BLaER1 (cell line): ENCODE measurements at regions not wholly inside any gene's neighbourhood (a gene's known extent, or its start where the extent isn't known, plus 50 kb on each side); places are given as distances from the start of the nearest gene placed in this dataset.
A peak's percentile ranks its signal among the peaks of the same experiment; 100 is the strongest.

Source experiments
- H3K27ac ChIP-seq: shearing (Covaris generic); formaldehyde crosslinking; 2 replicates; pipeline ENCODE4 v1.8.1; 2022
- H3K27me3 ChIP-seq: shearing (Covaris generic); formaldehyde crosslinking; 2 replicates; pipeline ENCODE4 v1.8.1; 2022
- H3K36me3 ChIP-seq: shearing (Covaris generic); formaldehyde crosslinking; 2 replicates; pipeline ENCODE4 v1.8.1; 2022
- H3K4me1 ChIP-seq: shearing (Covaris generic); formaldehyde crosslinking; 2 replicates; pipeline ENCODE4 v1.8.1; 2022
- H3K4me2 ChIP-seq: shearing (Covaris generic); formaldehyde crosslinking; 2 replicates; pipeline ENCODE4 v1.8.1; 2022
- H3K4me3 ChIP-seq: shearing (Covaris generic); formaldehyde crosslinking; 2 replicates; pipeline ENCODE4 v1.8.1; 2022
- H3K9ac ChIP-seq: shearing (Covaris generic); formaldehyde crosslinking; 2 replicates; pipeline ENCODE4 v1.8.1; 2022
- H3K9me3 ChIP-seq: shearing (Covaris generic); formaldehyde crosslinking; 2 replicates; pipeline ENCODE4 v1.8.1; 2022
- H4K20me1 ChIP-seq: shearing (Covaris generic); formaldehyde crosslinking; 2 replicates; pipeline ENCODE4 v1.8.1; 2022
- Cebpa-rat ChIP-seq: shearing (Covaris generic); IDR thresholded peaks from 2 replicates; pipeline ENCODE4 v1.8.1; 2022

GRCh38 chr1:209500993-209501392, 82.5 kb upstream of the CAMK1G start:
- Histone ChIP-seq H3K4me3 (no peak overlapping the region), H3K9ac (no peak overlapping the region), H3K27ac (no peak overlapping the region), H3K4me1 (peaks cover 30% of the 10 kb centered on the region), H3K9me3 (peaks cover 44% of the 10 kb centered on the region), H3K4me2 (no peak overlapping the region), H3K36me3 (no peaks in the 10 kb centered on the region), H4K20me1 (no peaks in the 10 kb centered on the region), H3K27me3 (no peaks in the 10 kb centered on the region)
- TF ChIP-seq Cebpa-rat, result no peak

- H3K36me3 ChIP-seq, result no peaks in the 10 kb centered on the region
- TF ChIP-seq Cebpa-rat, result no peak
These were observed 80.3 kb upstream of the CAMK1G start for GRCh38 chr1:209503196-209503595.

DNA sequence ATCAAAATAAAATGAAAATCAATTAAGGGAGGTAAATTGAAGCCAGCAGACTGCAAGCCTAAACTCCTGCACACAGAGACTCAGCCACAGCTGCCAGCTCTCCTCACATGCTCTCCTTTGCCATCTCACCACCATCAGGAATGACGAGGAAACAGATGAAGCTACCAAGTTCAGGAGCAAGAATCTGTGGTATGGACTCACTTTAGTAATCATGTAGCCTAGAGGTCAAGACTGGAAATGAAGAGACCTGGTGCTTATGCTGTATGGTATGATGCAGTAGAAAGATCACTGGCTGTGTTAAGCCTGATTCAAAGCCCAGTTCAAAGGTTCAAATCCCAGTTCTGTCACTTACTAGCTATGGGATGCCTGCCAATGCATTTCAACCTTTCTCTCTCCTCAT, 78.9 kb upstream of the CAMK1G start:
- no peaks in the 10 kb centered on the region for H4K20me1 ChIP-seq
- TF ChIP-seq Cebpa-rat, result no peak
- H3K9me3 ChIP-seq, result peaks cover 20% of the 10 kb centered on the region
- H3K27ac ChIP-seq, result no peak overlapping the region
- no peak overlapping the region for H3K9ac ChIP-seq
- no peak overlapping the region for H3K4me3 ChIP-seq
- H3K36me3 ChIP-seq, result no peaks in the 10 kb centered on the region
- no peak overlapping the region for H3K4me2 ChIP-seq
- H3K27me3 ChIP-seq, result no peaks in the 10 kb centered on the region
- peaks cover 35% of the 10 kb centered on the region for H3K4me1 ChIP-seq

More at GRCh38 chr1:209503196-209503595, 80.3 kb upstream of the CAMK1G start:
- H3K27ac ChIP-seq, result no peak overlapping the region
- peaks cover 27% of the 10 kb centered on the region for H3K9me3 ChIP-seq
- no peaks in the 10 kb centered on the region for H3K27me3 ChIP-seq
- no peak overlapping the region for H3K4me3 ChIP-seq
- H3K9ac ChIP-seq, result no peak overlapping the region
- H3K4me1 ChIP-seq, result peaks cover 36% of the 10 kb centered on the region
- no peak overlapping the region for H3K4me2 ChIP-seq
- H4K20me1 ChIP-seq, result no peaks in the 10 kb centered on the region

DNA sequence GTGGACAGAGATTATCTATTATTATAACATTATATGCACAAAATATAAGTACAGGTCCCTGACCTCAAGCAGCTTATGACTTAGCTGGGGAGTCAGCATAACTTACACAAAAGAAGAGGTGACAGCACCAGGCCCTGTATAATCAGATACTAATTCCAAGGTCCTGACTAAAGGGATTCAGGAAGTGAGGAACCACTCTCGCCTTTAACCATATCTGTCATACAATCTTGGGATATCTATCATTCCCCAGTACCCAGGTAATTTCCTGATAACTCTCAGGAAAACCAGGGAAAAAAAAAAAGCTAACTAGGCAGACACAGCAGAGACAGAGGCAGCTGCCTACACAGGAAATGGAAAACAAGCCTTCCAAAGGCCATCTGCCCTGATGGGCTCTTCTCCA, 78.5 kb upstream of the CAMK1G start:
- Histone ChIP-seq H3K4me2 (no peak overlapping the region), H3K27me3 (no peaks in the 10 kb centered on the region), H3K36me3 (no peaks in the 10 kb centered on the region), H3K27ac (no peak overlapping the region), H3K4me1 (peaks cover 35% of the 10 kb centered on the region), H3K9ac (no peak overlapping the region), H3K4me3 (no peak overlapping the region), H3K9me3 (peaks cover 20% of the 10 kb centered on the region), H4K20me1 (no peaks in the 10 kb centered on the region)
- no peak for TF ChIP-seq Cebpa-rat

- no peak overlapping the region for H3K4me3 ChIP-seq
- peaks cover 35% of the 10 kb centered on the region for H3K4me1 ChIP-seq
- H3K9ac ChIP-seq, result no peak overlapping the region
- peaks cover 14% of the 10 kb centered on the region for H3K9me3 ChIP-seq
- no peaks in the 10 kb centered on the region for H3K36me3 ChIP-seq
- H3K4me2 ChIP-seq, result peak overlapping the region; percentile 62
- TF ChIP-seq Cebpa-rat, result no peak
- no peak overlapping the region for H3K27ac ChIP-seq
- H3K27me3 ChIP-seq, result no peaks in the 10 kb centered on the region
- no peaks in the 10 kb centered on the region for H4K20me1 ChIP-seq
These were observed 77.4 kb upstream of the CAMK1G start for GRCh38 chr1:209506101-209506500.

DNA sequence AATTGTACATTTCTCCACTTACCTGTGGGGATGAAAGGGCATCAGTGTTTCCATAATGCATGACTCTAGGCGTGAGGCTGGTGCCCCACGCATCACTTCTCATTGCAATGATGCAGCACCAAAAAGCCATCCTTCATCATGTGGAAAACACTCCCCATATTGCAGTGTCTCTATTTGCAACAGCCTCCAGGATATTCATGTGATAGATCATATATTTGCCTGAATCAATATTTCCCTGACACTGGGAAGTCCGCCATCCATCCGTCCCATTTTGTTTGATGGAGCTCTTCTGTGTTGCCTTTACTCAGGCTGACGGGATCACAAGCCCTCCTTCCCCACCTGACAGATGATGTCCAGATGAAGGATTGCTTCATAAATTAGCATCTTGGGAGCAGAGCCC, 74.5 kb upstream of the CAMK1G start:
- H3K9me3 ChIP-seq, result no peaks in the 10 kb centered on the region
- H4K20me1 ChIP-seq, result no peaks in the 10 kb centered on the region
- H3K27me3 ChIP-seq, result no peaks in the 10 kb centered on the region
- no peak overlapping the region for H3K4me3 ChIP-seq
- peaks cover 22% of the 10 kb centered on the region for H3K4me1 ChIP-seq
- no peaks in the 10 kb centered on the region for H3K36me3 ChIP-seq
- no peak for TF ChIP-seq Cebpa-rat
- no peak overlapping the region for H3K4me2 ChIP-seq
- H3K27ac ChIP-seq, result no peak overlapping the region
- H3K9ac ChIP-seq, result no peak overlapping the region

- H3K36me3 ChIP-seq, result no peaks in the 10 kb centered on the region
- no peaks in the 10 kb centered on the region for H3K27me3 ChIP-seq
- H3K4me3 ChIP-seq, result no peak overlapping the region
- H3K9me3 ChIP-seq, result no peaks in the 10 kb centered on the region
- H4K20me1 ChIP-seq, result no peaks in the 10 kb centered on the region
- H3K27ac ChIP-seq, result no peak overlapping the region
- TF ChIP-seq Cebpa-rat, result no peak
- no peak overlapping the region for H3K9ac ChIP-seq
- H3K4me2 ChIP-seq, result no peak overlapping the region
- peaks cover 22% of the 10 kb centered on the region for H3K4me1 ChIP-seq
These were observed 73.5 kb upstream of the CAMK1G start for GRCh38 chr1:209510063-209510462.

GRCh38 chr1:209511169-209511568, 72.3 kb upstream of the CAMK1G start:
- Histone ChIP-seq H4K20me1 (no peaks in the 10 kb centered on the region), H3K4me1 (peaks cover 11% of the 10 kb centered on the region), H3K9ac (no peak overlapping the region), H3K27ac (no peak overlapping the region), H3K4me3 (no peak overlapping the region), H3K4me2 (no peak overlapping the region), H3K27me3 (no peaks in the 10 kb centered on the region), H3K36me3 (no peaks in the 10 kb centered on the region), H3K9me3 (no peaks in the 10 kb centered on the region)
- no peak for TF ChIP-seq Cebpa-rat

DNA sequence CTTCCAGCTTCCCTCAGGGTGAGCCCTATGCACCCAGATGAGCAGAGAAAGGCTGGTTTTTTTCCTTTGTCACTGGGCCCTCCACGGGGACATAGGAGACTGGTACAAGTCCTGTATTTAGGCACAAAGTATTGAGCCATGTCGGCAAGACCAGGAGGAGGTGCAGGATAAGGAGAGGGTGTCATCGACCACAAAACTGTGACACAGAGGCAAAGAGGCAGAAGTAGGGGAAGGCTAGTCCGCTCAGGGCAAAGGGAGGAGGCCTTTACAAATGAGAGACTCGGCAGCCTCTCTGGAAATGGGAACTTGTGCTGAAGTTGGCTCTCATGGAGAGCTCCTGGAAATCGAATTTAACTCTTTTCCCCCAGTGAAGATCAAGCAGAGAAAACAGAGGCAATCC, 70.7 kb upstream of the CAMK1G start:
- H4K20me1 ChIP-seq, result no peaks in the 10 kb centered on the region
- no peak overlapping the region for H3K4me3 ChIP-seq
- H3K27me3 ChIP-seq, result no peaks in the 10 kb centered on the region
- no peak overlapping the region for H3K27ac ChIP-seq
- no peaks in the 10 kb centered on the region for H3K9me3 ChIP-seq
- H3K36me3 ChIP-seq, result no peaks in the 10 kb centered on the region
- no peaks in the 10 kb centered on the region for H3K4me1 ChIP-seq
- no peak overlapping the region for H3K9ac ChIP-seq
- H3K4me2 ChIP-seq, result no peak overlapping the region
- TF ChIP-seq Cebpa-rat, result no peak

- TF ChIP-seq Cebpa-rat, result no peak
- Histone ChIP-seq H3K4me3 (no peak overlapping the region), H3K9ac (no peak overlapping the region), H3K4me2 (no peak overlapping the region), H3K9me3 (no peaks in the 10 kb centered on the region), H3K4me1 (no peaks in the 10 kb centered on the region), H3K27me3 (no peaks in the 10 kb centered on the region), H4K20me1 (no peaks in the 10 kb centered on the region), H3K27ac (no peak overlapping the region), H3K36me3 (no peaks in the 10 kb centered on the region)
These were observed 70.3 kb upstream of the CAMK1G start for GRCh38 chr1:209513226-209513625.
